Neural progenitor cell (in vitro differentiated cells): ENCODE measurements at regions not wholly inside any gene's neighbourhood (a gene's known extent, or its start where the extent isn't known, plus 50 kb on each side); places are given as distances from the start of the nearest gene placed in this dataset.

Experiments used
- DNase-seq: peaks from one replicate; pipeline ENCODE4 v3.0.0-alpha.2; 2016; ENCODE audit warnings: low spot score
- H2AFZ ChIP-seq: fragments of 200-600 bp; sonication (generic); replicated peaks from 2 replicates; pipeline ENCODE4 v1.6.1; 2016; ENCODE audit warnings: antibody characterized with exemption
- H3F3A ChIP-seq: fragments of 200-600 bp; sonication (generic); 2 replicates; pipeline ENCODE4 v1.6.1; 2016; ENCODE audit warnings: antibody characterized with exemption, low read depth
- H3K27ac ChIP-seq: fragments of 200-600 bp; sonication (generic); 2 replicates; pipeline ENCODE4 v1.5.1; 2016; ENCODE audit warnings: mild to moderate bottlenecking
- H3K27me3 ChIP-seq: fragments of 200-600 bp; sonication (generic); 2 replicates; pipeline ENCODE4 v1.6.1; 2016; ENCODE audit warnings: mild to moderate bottlenecking, moderate library complexity
- H3K36me3 ChIP-seq: fragments of 200-600 bp; sonication (generic); 2 replicates; pipeline ENCODE4 v1.5.1; 2016
- H3K4me1 ChIP-seq: fragments of 200-600 bp; sonication (generic); 2 replicates; pipeline ENCODE4 v1.6.1; 2016; ENCODE audit warnings: mixed run types
- H3K4me2 ChIP-seq: fragments of 200-600 bp; sonication (generic); 2 replicates; pipeline ENCODE4 v1.6.1; 2016
- H3K4me3 ChIP-seq: fragments of 200-600 bp; sonication (generic); 2 replicates; pipeline ENCODE4 v1.5.1; 2016
- H3K79me2 ChIP-seq: fragments of 200-600 bp; sonication (generic); 2 replicates; pipeline ENCODE4 v1.6.1; 2016; ENCODE audit warnings: low read depth
- H3K9ac ChIP-seq: fragments of 200-600 bp; sonication (generic); 2 replicates; pipeline ENCODE4 v1.6.1; 2016
- H3K9me3 ChIP-seq: fragments of 200-600 bp; sonication (generic); 2 replicates; pipeline ENCODE4 v1.5.1; 2016; ENCODE audit warnings: low read depth
- H4K20me1 ChIP-seq: fragments of 200-600 bp; sonication (generic); 2 replicates; pipeline ENCODE4 v1.6.1; 2016; ENCODE audit warnings: low read depth
- H3K27ac Mint-ChIP-seq: 3 replicates; pipeline ENCODE4 v1.8.0; 2021; ENCODE audit warnings: mixed read lengths
- H3K27me3 Mint-ChIP-seq: 2 replicates; pipeline ENCODE4 v1.8.0; 2022; ENCODE audit warnings: low read depth, mild to moderate bottlenecking, inconsistent platforms, moderate library complexity, mixed read lengths; ENCODE audit not compliant: insufficient read depth
- H3K36me3 Mint-ChIP-seq: 3 replicates; pipeline ENCODE4 v1.8.0; 2021; ENCODE audit warnings: mixed read lengths
- H3K4me1 Mint-ChIP-seq: 3 replicates; pipeline ENCODE4 v1.8.0; 2021; ENCODE audit warnings: mixed read lengths
- H3K4me3 Mint-ChIP-seq: 3 replicates; pipeline ENCODE4 v1.8.0; 2021; ENCODE audit warnings: mild to moderate bottlenecking, moderate library complexity, mixed read lengths
- H3K9me3 Mint-ChIP-seq: 3 replicates; pipeline ENCODE4 v1.8.0; 2020; ENCODE audit warnings: mixed read lengths
- CTCF ChIP-seq: fragments of 200-600 bp; sonication (generic); IDR thresholded peaks from 2 replicates; pipeline ENCODE4 v1.5.1; 2017; ENCODE audit warnings: antibody characterized with exemption, mild to moderate bottlenecking
- EZH2 ChIP-seq: fragments of 200-600 bp; sonication (generic); IDR thresholded peaks from 2 replicates; pipeline ENCODE4 v1.6.1; 2017; ENCODE audit warnings: antibody characterized with exemption, mild to moderate bottlenecking, moderate library complexity
- EZH2phosphoT487 ChIP-seq: fragments of 200-600 bp; sonication (generic); IDR thresholded peaks from 2 replicates; pipeline ENCODE4 v1.6.1; 2017; ENCODE audit warnings: antibody characterized with exemption

- H3K4me3 ChIP-seq = no peak overlapping the region
- no peaks in the 10 kb centered on the region for H4K20me1 ChIP-seq
- no peaks in the 10 kb centered on the region for H3F3A ChIP-seq
- no peak overlapping the region for H3K27ac Mint-ChIP-seq
- no peaks in the 10 kb centered on the region for H3K36me3 ChIP-seq
- H3K4me2 ChIP-seq = no peak overlapping the region
- H3K27me3 ChIP-seq = no peaks in the 10 kb centered on the region
- no peak for DNase-seq
- no peak overlapping the region for H3K4me3 Mint-ChIP-seq
- peaks cover 2% of the 10 kb centered on the region for H3K9me3 Mint-ChIP-seq
- no peak overlapping the region for H3K9ac ChIP-seq
- H3K79me2 ChIP-seq = no peaks in the 10 kb centered on the region
- H3K4me1 ChIP-seq = no peaks in the 10 kb centered on the region
- H3K9me3 ChIP-seq = no peaks in the 10 kb centered on the region
- TF ChIP-seq EZH2phosphoT487 = no peak
- TF ChIP-seq EZH2 = no peak
- no peaks in the 10 kb centered on the region for H3K36me3 Mint-ChIP-seq
- H2AFZ ChIP-seq = no peak overlapping the region
- peaks cover 6% of the 10 kb centered on the region for H3K4me1 Mint-ChIP-seq
- H3K27me3 Mint-ChIP-seq = no peaks in the 10 kb centered on the region
- no peak overlapping the region for H3K27ac ChIP-seq
These were observed 188.8 kb upstream of the CWC22 start for GRCh38 chr2:180195847-180196246.

GRCh38 chr2:180191432-180192124, 184.5 kb upstream of the CWC22 start:
- no peak for TF ChIP-seq EZH2phosphoT487
- no peak for TF ChIP-seq EZH2
- no peak for TF ChIP-seq CTCF
- Mint-ChIP-seq H3K27ac (no peak overlapping the region), H3K36me3 (no peaks in the 10 kb centered on the region), H3K27me3 (no peaks in the 10 kb centered on the region), H3K9me3 (no peaks in the 10 kb centered on the region), H3K4me3 (no peak overlapping the region), H3K4me1 (peaks cover 5% of the 10 kb centered on the region)
- no peaks in the 10 kb centered on the region for H3K79me2 ChIP-seq
- no peaks in the 10 kb centered on the region for H3K4me1 ChIP-seq
- H3K36me3 ChIP-seq = no peaks in the 10 kb centered on the region
- DNase-seq = no peak
- H3K27me3 ChIP-seq = no peaks in the 10 kb centered on the region
- H3K4me3 ChIP-seq = no peak overlapping the region
- H3F3A ChIP-seq = no peaks in the 10 kb centered on the region
- no peaks in the 10 kb centered on the region for H4K20me1 ChIP-seq
- no peak overlapping the region for H3K9ac ChIP-seq
- no peak overlapping the region for H3K4me2 ChIP-seq
- no peaks in the 10 kb centered on the region for H3K9me3 ChIP-seq
- H2AFZ ChIP-seq = peak overlapping the region; percentile 44
- no peak overlapping the region for H3K27ac ChIP-seq

GRCh38 chr2:180190851-180191250, 183.8 kb upstream of the CWC22 start:
- no peaks in the 10 kb centered on the region for H3K36me3 Mint-ChIP-seq
- TF ChIP-seq CTCF (no peak), EZH2phosphoT487 (no peak), EZH2 (no peak)
- H3K9ac ChIP-seq = no peak overlapping the region
- no peaks in the 10 kb centered on the region for H3K79me2 ChIP-seq
- H3K9me3 ChIP-seq = no peaks in the 10 kb centered on the region
- no peaks in the 10 kb centered on the region for H3K9me3 Mint-ChIP-seq
- H2AFZ ChIP-seq = peak overlapping the region; percentile 45
- H3K27ac ChIP-seq = no peak overlapping the region
- no peak overlapping the region for H3K4me2 ChIP-seq
- H3K27ac Mint-ChIP-seq = no peak overlapping the region
- peaks cover under 1% of the 10 kb centered on the region for H3K4me1 Mint-ChIP-seq
- H3K27me3 ChIP-seq = no peaks in the 10 kb centered on the region
- H3K4me3 ChIP-seq = no peak overlapping the region
- H3K36me3 ChIP-seq = no peaks in the 10 kb centered on the region
- H3K27me3 Mint-ChIP-seq = no peaks in the 10 kb centered on the region
- no peak overlapping the region for H3K4me3 Mint-ChIP-seq
- no peak for DNase-seq
- no peaks in the 10 kb centered on the region for H3K4me1 ChIP-seq
- no peaks in the 10 kb centered on the region for H4K20me1 ChIP-seq
- H3F3A ChIP-seq = no peaks in the 10 kb centered on the region

- Histone ChIP-seq H3K4me2 (no peak overlapping the region), H2AFZ (no peak overlapping the region), H3K27me3 (no peaks in the 10 kb centered on the region), H3K4me3 (no peak overlapping the region), H3K79me2 (no peaks in the 10 kb centered on the region), H3K4me1 (no peaks in the 10 kb centered on the region), H3K36me3 (no peaks in the 10 kb centered on the region), H3F3A (no peaks in the 10 kb centered on the region), H3K9ac (no peak overlapping the region), H3K9me3 (no peaks in the 10 kb centered on the region), H4K20me1 (no peaks in the 10 kb centered on the region), H3K27ac (no peak overlapping the region)
- Mint-ChIP-seq H3K4me1 (no peaks in the 10 kb centered on the region), H3K36me3 (no peaks in the 10 kb centered on the region), H3K27me3 (no peaks in the 10 kb centered on the region), H3K27ac (no peak overlapping the region), H3K9me3 (no peaks in the 10 kb centered on the region), H3K4me3 (no peak overlapping the region)
- no peak for TF ChIP-seq EZH2
- DNase-seq = no peak
These were observed 180.5 kb upstream of the CWC22 start for GRCh38 chr2:180187611-180188010.
